ENCODE measurements at regions not wholly inside any gene's neighbourhood (a gene's known extent, or its start where the extent isn't known, plus 50 kb on each side); places are given as distances from the start of the nearest gene placed in this dataset.

DNA sequence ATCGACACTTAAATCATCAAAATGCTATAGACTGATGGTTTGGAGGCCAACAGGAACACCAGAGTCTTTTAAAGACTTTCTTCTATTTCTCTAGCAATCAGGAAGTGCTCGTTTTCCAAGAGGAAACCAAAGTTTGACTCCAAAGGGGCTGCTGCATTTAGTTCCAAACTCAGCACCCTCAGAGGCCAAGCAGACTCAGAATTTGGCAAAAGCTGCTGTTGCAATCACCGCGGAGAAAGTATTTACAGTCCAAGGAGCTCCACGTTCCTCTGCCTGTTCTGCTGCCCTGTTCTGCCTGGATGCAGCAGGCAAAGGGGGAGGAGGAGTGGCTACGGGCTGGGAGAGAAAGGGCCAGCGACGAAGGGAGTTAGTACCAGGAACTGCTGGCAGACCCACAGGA lies 325.1 kb downstream of the BCL11B start:
- no peak for DNase-seq

DNA sequence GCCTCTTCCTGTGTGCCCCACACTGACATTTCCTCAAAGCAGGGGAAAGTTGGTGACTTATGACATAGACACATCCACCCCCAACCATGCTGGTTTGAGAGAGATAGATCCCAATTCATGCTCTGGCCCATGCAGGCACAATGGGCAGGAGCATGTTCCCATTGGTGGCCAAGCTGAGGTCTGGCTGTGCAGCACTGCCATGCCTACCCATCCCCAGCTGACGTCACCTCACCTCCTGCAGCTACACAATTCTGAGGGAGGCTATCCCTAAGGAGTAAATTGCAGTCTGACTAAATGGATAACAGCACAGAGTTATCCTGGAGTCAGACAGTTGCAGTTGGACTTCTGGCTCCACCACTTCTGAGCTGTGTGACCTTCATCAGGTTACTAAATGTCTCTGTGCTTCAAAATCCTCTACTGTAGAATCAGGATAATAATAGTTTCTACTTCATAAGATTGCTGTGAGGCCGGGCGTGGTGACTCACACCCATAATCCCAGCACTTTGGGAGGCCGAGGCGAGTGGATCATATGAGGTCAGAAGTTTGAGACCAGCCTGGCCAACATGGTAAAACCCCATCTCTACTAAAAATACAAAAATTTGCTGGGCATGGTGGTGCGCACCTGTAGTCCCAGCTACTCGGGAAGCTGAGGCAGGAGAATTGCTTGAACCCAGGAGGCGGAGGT lies 323.9 kb downstream of the BCL11B start:
- DNase-seq: no peak

DNA sequence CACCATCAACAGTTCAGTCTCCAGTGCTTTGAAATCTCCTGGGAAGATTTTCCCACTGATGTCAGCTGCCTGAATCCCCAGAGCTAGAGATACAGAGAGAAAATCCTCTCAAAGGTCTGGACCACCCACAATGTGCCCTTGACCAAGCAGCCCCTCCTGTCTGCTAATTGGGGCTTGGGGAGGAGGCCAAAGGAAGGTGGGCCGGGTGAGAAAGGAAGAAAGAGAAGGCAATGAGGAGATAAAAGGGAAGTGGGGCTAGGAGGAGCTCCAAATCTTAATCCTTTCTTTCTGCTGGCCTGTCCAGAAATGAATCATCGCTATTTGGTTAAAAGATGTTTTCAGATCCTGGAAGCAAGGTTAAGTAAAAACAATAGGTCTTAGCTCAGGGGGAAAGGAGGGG lies 322.9 kb downstream of the BCL11B start:
- DNase-seq: no peak

DNA sequence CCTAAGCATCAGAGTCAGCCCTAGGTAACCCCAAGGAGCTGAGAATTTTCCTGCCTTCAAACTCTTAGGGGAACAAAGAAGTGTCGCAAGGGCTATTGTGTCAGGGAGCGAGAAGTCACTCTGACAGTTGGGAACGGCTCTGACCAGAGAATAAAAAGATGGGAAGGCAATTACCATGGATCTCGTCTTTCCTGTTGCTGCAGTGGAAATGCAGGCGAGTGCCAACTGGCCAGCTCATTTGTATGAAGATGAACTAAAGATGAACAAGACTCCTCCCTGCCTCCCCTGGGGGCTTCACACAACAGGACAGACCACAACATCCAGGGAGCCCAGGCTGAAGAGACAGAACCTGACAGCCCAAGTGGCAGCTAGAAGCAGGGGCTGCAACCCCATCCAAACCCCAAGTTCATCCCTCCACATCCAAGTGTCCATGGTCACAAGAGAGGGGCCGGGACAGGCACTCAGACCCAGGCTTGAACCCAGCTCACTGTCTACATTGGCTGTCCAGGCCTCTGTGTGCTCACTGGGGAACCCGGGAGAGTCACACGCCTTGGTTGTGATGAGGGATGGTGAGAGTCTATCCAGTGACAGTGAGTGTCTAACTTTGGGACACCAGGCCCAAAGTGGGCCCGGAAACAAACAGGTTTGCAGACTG lies 322.4 kb downstream of the BCL11B start:
- DNase-seq: no peak

DNA sequence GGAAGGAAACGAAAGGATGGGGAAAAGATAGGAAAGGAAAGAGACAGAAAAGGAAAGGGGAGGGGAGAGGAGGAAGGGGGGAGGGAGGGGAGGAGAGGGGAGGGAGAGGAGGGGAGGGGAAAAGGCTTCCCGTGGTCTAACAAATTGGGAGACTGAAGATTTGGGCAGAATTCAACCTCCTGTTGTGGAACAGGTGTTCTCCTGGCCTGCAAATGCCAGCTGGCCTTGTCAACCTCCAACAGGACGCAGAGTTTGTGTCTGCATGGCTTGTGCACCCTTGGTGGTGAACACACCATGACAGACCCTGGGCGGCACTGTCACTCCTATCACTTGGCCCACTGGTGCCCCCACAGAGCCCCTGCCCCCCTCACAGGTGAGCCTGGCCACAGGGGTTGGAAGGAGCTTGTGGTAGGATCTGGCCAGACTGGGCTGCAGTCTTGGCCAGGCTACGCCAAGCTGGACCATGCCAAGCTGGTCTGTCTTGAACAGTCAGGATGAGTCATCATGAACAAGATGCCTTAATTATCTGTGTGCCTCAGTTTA lies 321.6 kb downstream of the BCL11B start:
- DNase-seq: no peak

DNA sequence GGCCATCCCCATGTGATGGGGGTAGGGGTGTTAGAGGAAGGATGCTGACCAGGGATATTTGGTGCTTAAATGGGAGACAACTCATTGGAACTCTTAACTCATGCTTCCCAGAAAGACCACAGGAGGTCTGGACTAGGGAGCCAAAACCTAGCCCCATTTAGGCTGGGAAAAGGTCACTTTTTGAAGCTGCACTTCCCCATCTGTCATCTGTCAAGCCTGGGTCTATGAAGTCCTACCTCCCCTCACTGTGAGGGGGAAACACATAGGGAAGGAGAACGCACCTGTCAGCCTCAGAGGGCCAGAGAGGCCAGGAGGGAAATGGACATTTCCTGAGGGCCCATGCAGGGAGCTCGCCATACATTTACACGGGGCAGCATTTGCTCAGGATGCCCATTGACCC lies 321.0 kb downstream of the BCL11B start:
- no peak for DNase-seq

DNA sequence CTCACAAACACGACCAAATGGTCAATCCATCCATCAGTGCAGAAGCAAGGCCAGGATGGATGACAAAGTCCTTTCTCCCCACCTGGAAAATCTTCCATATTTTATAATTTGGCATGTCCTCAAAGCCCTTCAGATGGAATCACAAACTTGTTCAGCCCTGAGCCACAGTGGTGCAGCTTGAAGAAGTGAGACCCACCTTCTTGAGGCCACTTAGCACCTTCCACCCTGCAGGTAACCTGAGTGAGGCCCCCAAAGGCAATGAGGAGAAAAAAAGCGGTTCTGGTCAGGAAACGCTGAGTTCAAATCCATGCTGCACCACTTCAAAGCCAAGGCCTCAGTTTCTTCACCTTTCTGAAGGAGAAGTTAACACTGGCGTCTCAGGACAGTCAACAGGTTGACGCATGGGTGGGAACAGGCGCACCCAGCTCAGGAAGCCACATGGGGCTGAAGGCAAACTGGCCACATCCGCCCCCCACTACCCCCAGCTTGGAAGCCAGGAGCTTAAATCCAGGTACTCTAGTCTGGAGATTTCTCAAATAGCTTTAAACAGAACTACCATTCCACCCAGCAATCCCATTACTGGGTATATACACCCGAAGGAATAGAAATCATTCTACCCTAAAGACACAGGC lies 320.4 kb downstream of the BCL11B start:
- DNase-seq: no peak

DNA sequence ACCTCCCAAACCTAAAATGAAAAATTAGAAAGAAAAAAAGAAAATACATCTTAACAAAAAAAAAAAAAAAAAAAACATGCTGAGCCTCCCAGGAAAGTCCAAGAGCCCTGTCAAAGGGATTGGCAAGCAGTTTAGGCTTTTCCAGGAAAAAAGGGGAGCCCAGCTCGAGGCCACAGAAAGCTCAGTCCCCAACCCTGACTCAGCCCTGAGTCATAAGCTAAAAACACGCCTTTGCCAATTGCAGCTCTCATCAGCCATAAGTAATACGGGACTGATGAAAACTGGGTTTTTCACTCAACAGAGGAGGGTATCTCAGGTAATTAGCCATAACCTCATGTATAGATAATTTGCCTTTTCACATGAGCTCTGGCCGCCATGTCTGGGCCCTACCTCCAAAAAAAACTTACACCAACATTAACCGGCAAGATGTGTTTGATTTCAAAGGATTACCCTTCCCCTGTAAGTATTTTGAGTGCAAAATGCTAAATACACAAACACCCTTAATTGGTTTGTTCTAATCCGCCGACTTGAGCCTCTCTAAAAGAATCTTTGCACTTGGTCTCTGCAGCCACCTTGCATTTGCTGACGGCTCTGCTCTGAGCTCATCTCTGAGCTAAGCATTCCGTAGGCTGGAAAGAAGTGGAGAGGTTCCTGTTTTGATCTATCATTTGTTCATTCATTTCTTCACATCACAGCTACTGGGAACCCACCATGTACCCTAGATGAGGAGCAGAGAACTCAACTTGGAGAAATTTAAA lies 319.2 kb downstream of the BCL11B start:
- DNase-seq: no peak

DNA sequence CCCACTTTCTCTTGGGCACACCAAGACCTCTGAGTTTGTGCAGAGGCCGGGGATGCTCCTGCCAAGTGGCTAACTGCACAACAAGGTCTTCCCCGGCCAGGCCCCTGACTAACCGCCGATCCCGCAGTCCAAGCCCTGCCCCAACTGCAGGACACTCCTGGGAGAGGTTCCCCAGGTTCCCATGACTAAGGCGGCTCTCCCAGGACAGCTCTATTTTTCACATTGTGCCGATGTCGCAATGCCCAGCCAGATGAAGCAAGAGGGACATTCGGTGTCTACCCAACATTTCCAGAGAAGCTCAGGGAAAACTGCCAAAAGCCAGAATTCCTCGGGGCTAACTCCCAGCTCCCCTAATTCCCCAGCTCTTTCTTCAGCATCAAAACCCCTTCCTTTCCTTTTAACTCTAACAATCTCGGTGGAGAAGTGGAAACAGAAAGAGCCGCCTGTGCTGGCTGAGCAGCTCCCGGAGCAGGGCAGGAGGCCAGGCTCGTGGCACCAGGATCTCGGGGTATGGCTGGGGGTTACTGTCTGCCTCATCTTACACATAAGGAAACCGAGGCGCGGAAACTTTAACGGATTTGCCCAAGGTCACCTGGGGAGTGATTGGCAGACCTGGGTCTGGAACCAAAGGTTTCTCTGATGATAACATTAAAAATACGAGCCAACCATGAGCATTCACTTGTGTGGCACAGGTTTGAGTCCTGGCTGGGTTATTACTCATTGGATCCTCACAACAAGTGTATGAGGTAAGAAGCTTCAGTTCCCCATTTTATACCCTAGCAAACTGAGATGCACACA lies 318.2 kb downstream of the BCL11B start:
- DNase-seq: no peak

DNA sequence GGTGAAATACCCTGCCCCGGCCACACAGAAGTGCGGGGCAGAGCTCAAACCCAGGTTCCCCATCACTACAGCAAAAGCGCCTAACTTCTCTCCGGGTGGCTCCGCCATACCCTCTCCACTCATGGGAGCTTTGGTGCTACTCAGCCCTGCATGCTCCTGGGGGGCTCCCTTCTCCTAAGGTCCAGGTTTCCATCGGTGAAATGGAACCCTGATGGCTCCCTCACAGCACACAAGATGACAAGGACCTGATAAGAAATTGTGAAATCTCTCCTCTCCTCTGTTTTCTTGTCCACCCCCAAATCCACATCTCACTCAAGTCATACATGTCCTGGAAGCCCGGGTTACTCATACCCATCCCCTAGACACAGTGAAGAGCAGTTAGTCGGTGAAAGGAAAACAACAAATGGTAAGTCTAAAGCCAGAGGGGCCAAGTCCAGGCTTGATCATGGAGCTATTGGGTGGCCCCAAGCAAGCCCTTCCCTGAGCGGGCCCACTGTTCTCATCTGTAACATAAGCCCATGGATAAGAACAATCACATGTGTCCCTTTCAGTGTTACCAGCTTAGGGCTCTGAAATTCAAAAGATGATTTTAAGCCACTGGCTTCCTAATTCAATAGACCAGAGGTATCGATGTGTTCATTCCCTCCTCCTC lies 317.5 kb downstream of the BCL11B start:
- no peak for DNase-seq

DNA sequence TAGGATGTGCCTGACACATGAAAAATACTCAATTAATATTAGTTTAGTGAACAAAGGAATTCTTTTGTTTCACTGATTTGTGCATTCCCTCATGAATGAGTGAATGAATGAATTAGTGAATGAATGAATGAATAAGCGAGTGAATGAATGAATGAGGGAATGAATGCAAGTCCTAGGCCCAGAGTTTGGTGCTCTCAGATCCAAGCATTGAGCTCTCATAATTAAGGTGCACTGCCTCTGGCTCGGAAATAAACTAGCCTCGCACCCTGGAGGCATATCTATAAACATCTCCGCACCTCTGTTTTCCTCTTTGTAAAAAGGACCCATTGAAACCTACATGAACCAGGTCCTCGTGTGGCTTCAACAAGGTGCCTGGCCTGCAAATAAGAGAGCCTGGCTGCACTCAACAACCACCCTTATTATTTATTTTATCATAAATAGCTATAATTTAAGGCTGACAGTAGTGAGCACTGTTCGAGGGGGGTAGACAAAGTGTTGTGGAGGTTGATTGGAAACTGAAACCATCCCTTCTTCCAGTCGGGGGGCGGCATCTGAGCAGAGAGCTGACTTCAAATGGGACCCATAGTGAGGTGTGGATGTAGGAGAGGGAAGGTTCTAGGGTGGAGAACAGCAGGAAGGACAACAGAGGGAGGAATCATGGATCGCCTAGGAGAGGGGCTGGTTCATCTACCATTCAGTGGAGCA lies 316.8 kb downstream of the BCL11B start:
- no peak for DNase-seq

DNA sequence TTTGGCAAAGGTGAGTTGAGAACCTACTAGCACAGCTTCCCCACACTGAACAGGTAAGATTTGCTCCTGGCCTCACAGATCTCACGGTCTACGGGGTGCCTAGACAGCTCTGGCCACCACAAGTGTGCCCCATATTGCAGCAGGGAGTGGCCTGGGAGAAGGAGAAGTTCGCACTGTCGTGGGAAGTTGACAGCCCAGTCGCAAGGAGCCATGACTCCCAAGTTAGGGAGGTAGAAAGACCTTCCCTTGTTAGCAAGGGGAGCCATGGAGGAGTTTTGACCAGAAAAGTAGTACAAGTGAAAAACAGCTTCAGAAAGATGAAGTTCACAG lies 316.3 kb downstream of the BCL11B start:
- DNase-seq: no peak

DNA sequence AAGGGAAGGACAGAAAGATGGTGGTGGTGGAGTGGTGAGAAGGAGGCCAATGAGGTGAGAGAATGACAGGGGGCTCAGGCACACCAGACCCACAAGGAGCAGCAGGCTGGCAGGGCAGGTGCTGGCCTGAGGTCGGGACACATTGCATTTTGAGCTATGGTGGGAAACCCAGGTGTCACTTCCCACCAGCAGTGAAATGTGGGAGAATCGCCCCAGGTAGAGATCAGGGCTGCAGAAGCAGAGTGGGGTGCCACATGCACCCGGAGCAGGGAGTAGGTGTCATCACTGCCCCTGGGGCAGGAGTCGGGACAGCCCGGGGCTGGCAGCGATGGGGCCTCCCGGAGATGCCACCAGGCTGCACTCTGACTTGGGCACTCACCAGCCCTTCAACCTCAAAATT lies 315.8 kb downstream of the BCL11B start:
- DNase-seq: no peak

DNA sequence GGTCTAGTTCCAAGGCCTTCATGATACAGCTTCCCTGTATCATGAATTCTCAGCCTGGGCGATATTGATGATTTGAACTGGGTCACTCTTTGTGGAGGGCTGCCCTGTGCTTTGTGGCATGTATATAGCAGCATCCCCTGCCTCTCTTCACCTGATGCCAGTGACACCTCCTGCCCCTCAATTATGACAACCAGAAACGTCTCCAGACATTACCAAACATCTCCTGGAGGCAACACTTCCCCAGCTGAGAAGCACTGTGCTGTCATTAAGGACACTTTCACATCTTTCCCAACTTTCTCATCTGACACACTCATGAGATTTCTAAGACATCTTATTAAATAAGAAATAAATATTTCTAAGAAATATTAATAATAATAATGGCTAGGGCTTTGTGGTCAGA lies 315.3 kb downstream of the BCL11B start:
- no peak for DNase-seq

DNA sequence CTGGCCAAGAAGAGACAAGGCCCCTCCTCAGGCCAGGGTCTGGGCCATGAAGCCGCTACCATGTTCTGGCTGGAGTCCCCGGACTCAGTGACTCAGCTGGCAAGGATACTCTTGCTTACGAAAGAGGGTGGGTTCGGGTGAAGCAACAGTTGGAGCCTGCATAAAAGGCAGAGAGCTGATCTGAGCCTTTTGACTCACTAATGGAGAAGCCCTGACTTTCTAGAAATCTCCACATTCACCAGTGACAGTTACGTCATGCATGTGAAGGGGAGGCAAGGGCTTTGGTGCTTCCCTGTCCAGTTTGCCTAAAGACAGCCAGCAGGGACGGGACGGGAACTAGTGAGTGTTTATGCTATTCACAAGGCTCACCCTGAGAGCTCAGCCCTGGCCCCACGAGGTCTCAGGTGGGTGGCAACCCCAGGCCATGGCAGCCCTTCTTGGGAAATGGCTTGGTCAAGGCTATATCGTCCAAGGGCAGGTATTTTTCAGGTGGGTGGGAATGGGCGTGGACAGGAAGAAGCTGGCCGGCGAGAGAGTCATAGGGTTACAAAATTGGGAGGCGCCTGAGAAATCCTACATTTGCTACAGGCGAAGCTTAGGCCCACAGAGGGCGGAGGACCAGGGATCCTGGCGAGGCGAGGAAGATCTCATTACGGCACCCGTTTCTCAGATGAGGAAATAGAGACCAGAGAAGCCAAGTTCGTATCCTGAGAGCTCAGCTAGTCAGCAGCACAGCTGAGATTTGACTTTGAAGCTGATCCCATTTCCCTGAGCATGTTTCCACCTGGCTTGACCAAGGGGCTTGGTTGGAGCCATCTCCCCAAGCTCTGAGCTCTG lies 314.6 kb downstream of the BCL11B start:
- DNase-seq: no peak

DNA sequence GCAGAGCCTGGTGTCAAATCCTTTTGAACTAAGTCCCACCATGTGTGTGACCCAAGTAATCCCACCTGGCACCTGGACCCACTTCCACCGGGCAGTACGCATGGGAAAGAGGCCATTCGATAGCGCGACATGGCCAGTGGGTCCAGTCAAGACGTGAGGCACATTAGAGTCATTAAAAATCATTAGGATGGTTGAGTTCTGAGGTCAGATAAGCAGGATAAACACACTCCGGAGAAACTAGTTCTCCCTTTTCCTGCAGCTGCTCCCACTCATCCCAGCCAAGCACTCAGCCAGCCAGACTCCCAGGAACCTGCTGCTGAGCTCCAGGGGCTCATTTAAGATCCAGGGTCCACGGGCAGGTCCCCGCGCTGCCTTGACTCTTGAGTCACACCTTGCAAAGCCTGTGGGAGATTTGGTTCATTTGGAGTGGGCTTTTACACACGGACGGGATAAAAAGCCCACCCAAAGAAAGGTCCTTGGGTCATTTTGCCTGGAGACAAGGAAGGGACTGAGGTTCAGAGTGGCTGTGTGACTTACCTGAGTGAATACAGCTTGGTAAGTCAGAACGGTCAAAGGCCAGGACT lies 313.9 kb downstream of the BCL11B start:
- no peak for DNase-seq

DNA sequence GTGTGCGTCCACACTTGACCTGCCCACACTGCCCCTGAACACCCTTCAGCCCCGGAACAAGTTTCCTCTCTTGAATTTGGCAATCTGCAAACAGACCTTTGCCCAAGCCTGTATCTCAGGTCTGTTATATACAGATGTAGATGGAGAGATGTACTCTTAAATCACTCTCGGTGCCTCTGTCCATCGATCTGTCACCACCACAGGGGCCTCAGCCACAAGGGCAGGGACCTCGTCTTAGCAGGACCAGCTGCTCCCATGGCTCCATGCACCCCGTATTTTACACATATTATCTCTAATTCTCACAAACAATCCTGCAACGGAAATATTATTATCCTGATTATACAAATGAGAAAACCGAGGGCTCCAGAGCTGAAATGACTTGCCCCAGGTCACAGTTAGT lies 313.4 kb downstream of the BCL11B start:
- no peak for DNase-seq

DNA sequence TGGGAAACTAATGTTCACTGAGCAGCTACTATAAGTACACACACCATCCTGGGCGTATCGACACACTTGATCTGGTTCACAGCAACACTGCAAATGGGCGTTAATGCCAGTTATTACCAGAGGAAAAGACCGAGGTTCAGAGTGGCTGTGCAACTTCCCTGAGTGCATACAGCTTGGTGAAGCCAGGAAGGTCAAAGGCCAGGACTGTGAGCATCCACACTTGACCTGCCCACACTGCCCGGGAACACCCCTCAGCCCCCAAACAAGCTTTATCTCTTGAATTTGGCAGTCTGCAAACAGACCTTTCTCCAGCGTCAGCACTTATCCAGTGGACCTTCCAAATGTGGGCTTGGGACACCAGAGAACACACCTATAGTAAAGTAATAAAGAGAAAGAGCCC lies 312.6 kb downstream of the BCL11B start:
- DNase-seq: no peak

DNA sequence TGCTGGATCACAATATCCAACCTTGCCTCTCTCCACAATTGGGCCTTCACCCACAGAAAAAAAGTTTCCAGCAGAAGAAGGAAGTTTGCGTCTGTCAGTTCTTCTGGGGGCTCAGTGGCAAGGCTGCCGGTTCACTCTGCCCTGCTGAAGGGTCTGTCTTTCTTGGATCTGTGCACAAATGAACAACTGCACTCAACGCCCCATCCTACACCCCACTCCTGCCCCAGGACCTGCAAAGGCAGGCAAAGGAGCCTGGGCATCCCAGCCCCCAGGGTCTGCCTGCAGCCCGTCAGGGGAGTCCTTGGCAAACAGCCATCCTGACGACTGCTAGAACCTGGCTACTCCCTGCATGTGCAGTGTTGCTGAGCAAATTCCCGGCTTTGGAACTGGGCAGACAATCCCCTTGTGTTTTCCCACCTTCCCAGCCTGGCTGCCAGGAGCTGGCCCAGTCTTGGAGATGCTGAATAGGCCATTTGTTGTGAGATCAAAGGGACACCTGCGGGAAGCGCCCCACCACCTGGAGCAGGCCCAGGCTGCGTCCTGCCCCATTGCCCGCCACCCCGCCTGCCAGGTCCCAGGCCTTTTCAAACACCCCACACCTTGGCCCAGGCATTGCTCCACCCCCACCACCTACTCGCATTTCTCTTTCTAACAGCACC lies 311.9 kb downstream of the BCL11B start:
- DNase-seq: no peak

DNA sequence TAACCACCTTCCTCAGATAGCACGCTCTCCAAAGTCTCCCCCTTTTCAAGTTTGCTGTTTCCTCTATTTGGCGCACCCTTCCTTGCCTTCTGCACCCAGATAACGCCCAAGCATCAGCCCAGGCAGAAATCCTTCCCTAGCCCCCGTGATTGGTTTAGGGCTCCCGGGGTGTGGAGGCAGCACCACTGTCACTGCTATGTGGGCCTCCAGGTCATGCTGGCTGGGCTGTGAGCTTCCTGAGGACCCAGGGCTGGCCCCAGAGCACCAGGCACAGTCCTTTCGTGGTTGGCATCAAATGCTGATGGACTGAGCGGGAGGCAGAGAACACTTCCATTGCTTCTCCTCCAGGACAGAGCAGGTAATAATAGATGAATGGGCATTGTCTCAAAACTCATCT lies 311.4 kb downstream of the BCL11B start:
- DNase-seq: no peak
